BE2C (cell line): ENCODE measurements at regions not wholly inside any gene's neighbourhood (a gene's known extent, or its start where the extent isn't known, plus 50 kb on each side); places are given as distances from the start of the nearest gene placed in this dataset.

Experiments
- DNase-seq: peaks from one replicate; pipeline ENCODE4 v3.0.0-alpha.2; 2020
- H3K27me3 ChIP-seq: fragments of 250-450 bp; sonication (Bioruptor Pico); 2 replicates; pipeline ENCODE4 v1.5.1; 2020; ENCODE audit warnings: mild to moderate bottlenecking
- H3K36me3 ChIP-seq: fragments of 250-450 bp; sonication (Bioruptor Pico); 2 replicates; pipeline ENCODE4 v1.5.1; 2020; ENCODE audit warnings: mild to moderate bottlenecking
- H3K4me1 ChIP-seq: fragments of 250-450 bp; sonication (Bioruptor Pico); 2 replicates; pipeline ENCODE4 v1.5.1; 2020
- H3K4me3 ChIP-seq: 2 replicates; pipeline ENCODE4 v1.5.1; 2011; ENCODE audit warnings: low read depth, low read length
- H3K9me3 ChIP-seq: fragments of 250-450 bp; sonication (Bioruptor Pico); 2 replicates; pipeline ENCODE4 v1.5.1; 2020
- CTCF ChIP-seq: IDR thresholded peaks from 2 replicates; pipeline ENCODE4 v1.5.1; 2012; ENCODE audit warnings: mild to moderate bottlenecking, low read depth, low read length

- TF ChIP-seq CTCF: no peak
- no peak for DNase-seq
These were observed 240.1 kb upstream of the FSTL5 start for GRCh38 chr4:162403932-162404331.

GRCh38 chr4:162403419-162403818 is 239.6 kb upstream of the FSTL5 start:
- Histone ChIP-seq H3K36me3 (no peaks in the 10 kb centered on the region), H3K27me3 (no peaks in the 10 kb centered on the region), H3K4me3 (no peak overlapping the region), H3K9me3 (no peaks in the 10 kb centered on the region), H3K4me1 (no peaks in the 10 kb centered on the region)
- no peak for TF ChIP-seq CTCF
- DNase-seq: no peak

More at GRCh38 chr4:162403932-162404331, 240.1 kb upstream of the FSTL5 start:
- Histone ChIP-seq H3K4me3 (no peak overlapping the region), H3K9me3 (no peaks in the 10 kb centered on the region), H3K36me3 (no peaks in the 10 kb centered on the region), H3K4me1 (no peaks in the 10 kb centered on the region), H3K27me3 (no peaks in the 10 kb centered on the region)

GRCh38 chr4:162401021-162401420 is 237.2 kb upstream of the FSTL5 start:
- Histone ChIP-seq H3K4me1 (no peaks in the 10 kb centered on the region), H3K27me3 (no peaks in the 10 kb centered on the region), H3K9me3 (no peaks in the 10 kb centered on the region), H3K4me3 (no peak overlapping the region), H3K36me3 (no peaks in the 10 kb centered on the region)
- TF ChIP-seq CTCF: no peak
- DNase-seq: no peak

- no peak for TF ChIP-seq CTCF
- H3K27me3 ChIP-seq: no peaks in the 10 kb centered on the region
- no peaks in the 10 kb centered on the region for H3K36me3 ChIP-seq
- H3K4me1 ChIP-seq: no peaks in the 10 kb centered on the region
- DNase-seq: no peak
- no peak overlapping the region for H3K4me3 ChIP-seq
- H3K9me3 ChIP-seq: no peaks in the 10 kb centered on the region
These were observed 229.1 kb upstream of the FSTL5 start for GRCh38 chr4:162392946-162393345.

- Histone ChIP-seq H3K27me3 (no peaks in the 10 kb centered on the region), H3K4me3 (no peak overlapping the region), H3K4me1 (no peaks in the 10 kb centered on the region), H3K9me3 (no peaks in the 10 kb centered on the region), H3K36me3 (no peaks in the 10 kb centered on the region)
- no peak for TF ChIP-seq CTCF
- DNase-seq: no peak
These were observed 202.3 kb upstream of the FSTL5 start for GRCh38 chr4:162366146-162366545.

- DNase-seq: no peak
- H3K4me1 ChIP-seq: no peaks in the 10 kb centered on the region
- no peaks in the 10 kb centered on the region for H3K9me3 ChIP-seq
- no peak for TF ChIP-seq CTCF
- H3K4me3 ChIP-seq: no peak overlapping the region
- H3K27me3 ChIP-seq: no peaks in the 10 kb centered on the region
- no peaks in the 10 kb centered on the region for H3K36me3 ChIP-seq
These were observed 200.9 kb upstream of the FSTL5 start for GRCh38 chr4:162364651-162365050.
